K562 (cell line): ENCODE measurements at regions not wholly inside any gene's neighbourhood (a gene's known extent, or its start where the extent isn't known, plus 50 kb on each side); places are given as distances from the start of the nearest gene placed in this dataset.

ENCODE experiments used
- NR3C1 ChIP-seq: sonication (generic); formaldehyde crosslinking; IDR thresholded peaks from 2 replicates; pipeline ENCODE4 v1.8.1; 2022; ENCODE audit warnings: missing genetic modification reagents
- RBBP5 ChIP-seq: fragments of 200-600 bp; sonication (generic); IDR thresholded peaks from 2 replicates; pipeline ENCODE4 v1.6.1; 2012; ENCODE audit warnings: borderline replicate concordance, mild to moderate bottlenecking, low read length, control low read depth, inconsistent platforms; ENCODE audit not compliant: insufficient read depth, poor library complexity, severe bottlenecking

- TF ChIP-seq NR3C1 (CRISPR knock-in tag) = no peak
- TF ChIP-seq RBBP5 = no peak
These were observed 317.1 kb downstream of the MYCN start for GRCh38 chr2:16257322-16258028.
